ENCODE measurements at regions not wholly inside any gene's neighbourhood (a gene's known extent, or its start where the extent isn't known, plus 50 kb on each side); places are given as distances from the start of the nearest gene placed in this dataset.
"Not testable (repeated sequence)": the region's sequence is repeated elsewhere in the genome, so short reads cannot be mapped to it uniquely, and the experiment has no call there.

- Histone ChIP-seq H3K4me3 (no peak overlapping the region), H3K36me3 (no peaks in the 10 kb centered on the region), H3K27ac (peak overlapping the region in 3 of 4 donors; percentile 14 to 55 (median 30)), H3K4me1 (peaks cover 5 to 22% (median 17%) of the 10 kb centered on the region in 3 donors), H3K27me3 (no peaks in the 10 kb centered on the region), H3K9me3 (no peaks in the 10 kb centered on the region)
- WGBS, 2 donors: 82 to 100% methylated on average over 3 to 4 of the region's 4 CpGs
- TF ChIP-seq CTCF (IDR thresholded peaks at IDR 0.05): no peak
- TF ChIP-seq POLR2A (IDR thresholded peaks at IDR 0.05): no peak
- intact Hi-C loops (cut with DNase I): no loop called here
- DNase-seq: no peak
Measured at GRCh38 chr1:19560480-19560879, 75.1 kb upstream of the CAPZB start.

- peaks cover 5 to 20% (median 17%) of the 10 kb centered on the region in 3 donors for H3K4me1 ChIP-seq
- no peaks in the 10 kb centered on the region for H3K27me3 ChIP-seq
- intact Hi-C loops (cut with DNase I): no loop called here
- TF ChIP-seq CTCF (IDR thresholded peaks at IDR 0.05) (no peak), POLR2A (IDR thresholded peaks at IDR 0.05) (no peak)
- H3K36me3 ChIP-seq: no peaks in the 10 kb centered on the region
- 74 to 75% methylated on average over 2 of the region's 2 CpGs for whole genome bisulfite sequencing, 2 donors
- H3K9me3 ChIP-seq: no peaks in the 10 kb centered on the region
- DNase-seq: no peak
- H3K4me3 ChIP-seq: no peak overlapping the region
- H3K27ac ChIP-seq: peak overlapping the region in 3 of 4 donors; percentile 24 to 55 (median 54)
Measured at GRCh38 chr1:19559641-19560040, 74.3 kb upstream of the CAPZB start.

GRCh38 chr1:19557609-19558051 is 72.3 kb upstream of the CAPZB start:
- Histone ChIP-seq H3K27ac (peak overlapping the region in 1 of 4 donors; percentile 30), H3K4me1 (no peaks in the 10 kb centered on the region), H3K36me3 (no peaks in the 10 kb centered on the region), H3K9me3 (no peaks in the 10 kb centered on the region), H3K27me3 (no peaks in the 10 kb centered on the region), H3K4me3 (no peak overlapping the region)
- 55% methylated on average over 1 of the region's 1 CpG for WGBS, 2 donors
- no peak for DNase-seq
- TF ChIP-seq CTCF (IDR thresholded peaks at IDR 0.05) (no peak), POLR2A (IDR thresholded peaks at IDR 0.05) (no peak)
- intact Hi-C loops (cut with DNase I): no loop called here

- no peak for DNase-seq
- intact Hi-C loops (cut with DNase I): no loop called here
- H3K36me3 ChIP-seq: no peaks in the 10 kb centered on the region
- H3K9me3 ChIP-seq: no peaks in the 10 kb centered on the region
- H3K4me3 ChIP-seq: no peak overlapping the region
- TF ChIP-seq CTCF (IDR thresholded peaks at IDR 0.05) (no peak), POLR2A (IDR thresholded peaks at IDR 0.05) (no peak)
- no peaks in the 10 kb centered on the region for H3K27me3 ChIP-seq
- H3K27ac ChIP-seq: no peak overlapping the region
- no peaks in the 10 kb centered on the region for H3K4me1 ChIP-seq
Measured at GRCh38 chr1:19554090-19554489, 68.8 kb upstream of the CAPZB start.

- intact Hi-C loops (cut with DNase I): no loop called here
- 41 to 65% methylated on average over 6 to 7 of the region's 7 CpGs for WGBS, 2 donors
- H3K27ac ChIP-seq: no peak overlapping the region
- no peaks in the 10 kb centered on the region for H3K36me3 ChIP-seq
- no peak for DNase-seq
- no peaks in the 10 kb centered on the region for H3K4me1 ChIP-seq
- peaks cover 0 to 2% (median 0%) of the 10 kb centered on the region in 3 donors for H3K9me3 ChIP-seq
- H3K4me3 ChIP-seq: no peak overlapping the region
- no peak for TF ChIP-seq CTCF (IDR thresholded peaks at IDR 0.05)
- TF ChIP-seq POLR2A (IDR thresholded peaks at IDR 0.05): no peak
- no peaks in the 10 kb centered on the region for H3K27me3 ChIP-seq
Measured at GRCh38 chr1:19552291-19553010, 67.1 kb upstream of the CAPZB start.

GRCh38 chr1:19551837-19552236 is 66.5 kb upstream of the CAPZB start:
- H3K4me3 ChIP-seq; intact Hi-C loops (cut with DNase I); H3K36me3 ChIP-seq; H3K27ac ChIP-seq; DNase-seq; H3K27me3 ChIP-seq; H3K9me3 ChIP-seq; H3K4me1 ChIP-seq: not testable (repeated sequence)
- WGBS, 2 donors: 20 to 43% methylated on average over 5 of the region's 6 CpGs

GRCh38 chr1:19550437-19550836 is 65.1 kb upstream of the CAPZB start:
- H3K9me3 ChIP-seq; intact Hi-C loops (cut with DNase I); H3K4me3 ChIP-seq; H3K4me1 ChIP-seq; H3K36me3 ChIP-seq; H3K27me3 ChIP-seq; H3K27ac ChIP-seq; DNase-seq: not testable (repeated sequence)
- 77 to 83% methylated on average over 7 of the region's 7 CpGs for WGBS, 2 donors

All from esophagus squamous epithelium (tissue), 5 donors.